ENCODE measurements at regions not wholly inside any gene's neighbourhood (a gene's known extent, or its start where the extent isn't known, plus 50 kb on each side); places are given as distances from the start of the nearest gene placed in this dataset.

DNA sequence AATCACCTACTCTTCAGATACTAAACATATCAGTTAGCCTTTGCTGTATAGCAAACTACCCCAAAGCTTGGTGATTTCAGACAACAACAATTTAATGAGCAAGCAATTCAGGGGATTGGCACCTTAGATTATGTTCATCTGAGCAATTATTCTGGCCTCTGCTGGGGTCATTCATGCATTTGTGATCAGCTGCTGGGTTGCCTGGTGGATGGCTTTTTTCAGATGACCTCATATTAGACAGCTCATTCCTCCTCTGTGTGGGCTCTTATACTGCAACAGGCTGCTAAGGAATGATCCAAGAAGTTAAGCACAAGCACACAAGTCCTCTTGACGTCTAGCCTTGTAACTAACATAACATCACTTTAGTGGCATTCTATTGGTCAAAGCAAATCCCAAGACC, 153.0 kb upstream of the PPP1R2C start:
- DNase-seq (ENCODE audit: extremely low spot score, unreplicated experiment), result no peak
- TF ChIP-seq, protein P1, sequence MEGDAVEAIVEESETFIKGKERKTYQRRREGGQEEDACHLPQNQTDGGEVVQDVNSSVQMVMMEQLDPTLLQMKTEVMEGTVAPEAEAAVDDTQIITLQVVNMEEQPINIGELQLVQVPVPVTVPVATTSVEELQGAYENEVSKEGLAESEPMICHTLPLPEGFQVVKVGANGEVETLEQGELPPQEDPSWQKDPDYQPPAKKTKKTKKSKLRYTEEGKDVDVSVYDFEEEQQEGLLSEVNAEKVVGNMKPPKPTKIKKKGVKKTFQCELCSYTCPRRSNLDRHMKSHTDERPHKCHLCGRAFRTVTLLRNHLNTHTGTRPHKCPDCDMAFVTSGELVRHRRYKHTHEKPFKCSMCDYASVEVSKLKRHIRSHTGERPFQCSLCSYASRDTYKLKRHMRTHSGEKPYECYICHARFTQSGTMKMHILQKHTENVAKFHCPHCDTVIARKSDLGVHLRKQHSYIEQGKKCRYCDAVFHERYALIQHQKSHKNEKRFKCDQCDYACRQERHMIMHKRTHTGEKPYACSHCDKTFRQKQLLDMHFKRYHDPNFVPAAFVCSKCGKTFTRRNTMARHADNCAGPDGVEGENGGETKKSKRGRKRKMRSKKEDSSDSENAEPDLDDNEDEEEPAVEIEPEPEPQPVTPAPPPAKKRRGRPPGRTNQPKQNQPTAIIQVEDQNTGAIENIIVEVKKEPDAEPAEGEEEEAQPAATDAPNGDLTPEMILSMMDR (IDR thresholded peaks at IDR 0.05), result no peak
- Mint-ChIP-seq H3K27ac (ENCODE audit: unreplicated experiment) (no peak overlapping the region), H3K27me3 (ENCODE audit: unreplicated experiment) (no peaks in the 10 kb centered on the region), H3K4me3 (ENCODE audit: unreplicated experiment) (no peak overlapping the region), H3K36me3 (ENCODE audit: unreplicated experiment) (no peaks in the 10 kb centered on the region), H3K4me1 (ENCODE audit: unreplicated experiment) (no peaks in the 10 kb centered on the region), H3K9me3 (ENCODE audit: unreplicated experiment) (peaks cover 9% of the 10 kb centered on the region)

DNA sequence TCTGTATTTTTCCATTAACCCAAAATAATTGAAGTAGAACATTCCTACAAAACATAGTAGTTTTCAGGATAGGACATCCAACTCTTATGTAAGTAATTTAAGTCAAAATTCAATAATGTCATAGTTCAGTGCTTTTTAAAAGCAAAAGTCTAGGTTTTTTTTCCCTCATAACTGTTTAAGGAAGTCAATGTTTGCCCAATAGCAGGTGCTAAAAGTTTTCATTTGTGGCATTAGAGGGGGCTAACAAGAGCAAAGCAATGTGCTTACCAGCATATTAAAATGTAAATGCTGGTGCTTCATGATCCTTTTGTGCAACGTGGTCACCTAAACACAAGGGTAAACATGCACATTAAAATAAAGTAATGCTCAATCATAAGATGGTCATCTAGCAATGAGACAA, 155.2 kb upstream of the PPP1R2C start:
- H3K27me3 Mint-ChIP-seq (ENCODE audit: unreplicated experiment), result no peaks in the 10 kb centered on the region
- H3K36me3 Mint-ChIP-seq (ENCODE audit: unreplicated experiment), result no peaks in the 10 kb centered on the region
- TF ChIP-seq, protein P1 (IDR thresholded peaks at IDR 0.05), result no peak
- no peaks in the 10 kb centered on the region for H3K4me1 Mint-ChIP-seq (ENCODE audit: unreplicated experiment)
- peaks cover 9% of the 10 kb centered on the region for H3K9me3 Mint-ChIP-seq (ENCODE audit: unreplicated experiment)
- no peak overlapping the region for H3K27ac Mint-ChIP-seq (ENCODE audit: unreplicated experiment)
- no peak overlapping the region for H3K4me3 Mint-ChIP-seq (ENCODE audit: unreplicated experiment)
- no peak for DNase-seq (ENCODE audit: extremely low spot score, unreplicated experiment)

DNA sequence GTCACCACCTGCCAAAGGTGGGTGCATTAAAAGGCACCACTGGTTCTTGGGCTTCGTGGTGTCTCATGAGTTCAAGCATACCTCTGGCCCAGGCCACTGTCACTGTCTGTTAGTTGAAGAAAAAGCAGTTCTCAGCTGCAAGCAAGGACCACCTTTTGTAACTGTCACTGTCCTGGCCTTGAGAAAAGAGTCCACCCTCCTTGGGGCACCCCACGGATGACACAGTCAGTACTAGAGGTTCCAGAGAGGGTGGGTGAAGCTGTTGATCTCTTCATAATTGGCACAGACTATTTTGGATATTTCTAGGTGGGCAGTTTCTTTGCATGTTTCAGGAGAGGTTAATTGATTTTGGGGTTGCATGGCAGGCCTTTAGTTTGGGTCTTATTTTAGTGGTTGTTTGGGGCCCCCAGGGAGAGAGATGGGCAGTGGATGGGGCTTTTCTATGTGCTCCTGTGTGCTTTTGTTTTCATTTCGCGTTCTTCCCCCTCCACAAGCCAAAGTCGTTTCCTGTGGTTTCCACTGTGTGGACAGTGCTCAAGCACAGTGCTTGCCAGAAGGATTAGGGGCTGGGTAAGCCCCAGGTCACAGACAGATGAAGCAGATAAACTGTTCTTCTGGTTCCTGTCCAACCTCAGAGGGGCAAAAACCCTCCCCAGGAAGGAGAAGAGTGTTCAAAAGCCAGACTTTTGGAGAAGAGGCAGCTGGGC, 156.2 kb upstream of the PPP1R2C start:
- no peak overlapping the region for H3K27ac Mint-ChIP-seq (ENCODE audit: unreplicated experiment)
- DNase-seq (ENCODE audit: extremely low spot score, unreplicated experiment), result no peak
- no peaks in the 10 kb centered on the region for H3K36me3 Mint-ChIP-seq (ENCODE audit: unreplicated experiment)
- peaks cover 9% of the 10 kb centered on the region for H3K9me3 Mint-ChIP-seq (ENCODE audit: unreplicated experiment)
- no peak overlapping the region for H3K4me3 Mint-ChIP-seq (ENCODE audit: unreplicated experiment)
- no peaks in the 10 kb centered on the region for H3K4me1 Mint-ChIP-seq (ENCODE audit: unreplicated experiment)
- H3K27me3 Mint-ChIP-seq (ENCODE audit: unreplicated experiment), result no peaks in the 10 kb centered on the region
- TF ChIP-seq, protein P1 (IDR thresholded peaks at IDR 0.05), result no peak

DNA sequence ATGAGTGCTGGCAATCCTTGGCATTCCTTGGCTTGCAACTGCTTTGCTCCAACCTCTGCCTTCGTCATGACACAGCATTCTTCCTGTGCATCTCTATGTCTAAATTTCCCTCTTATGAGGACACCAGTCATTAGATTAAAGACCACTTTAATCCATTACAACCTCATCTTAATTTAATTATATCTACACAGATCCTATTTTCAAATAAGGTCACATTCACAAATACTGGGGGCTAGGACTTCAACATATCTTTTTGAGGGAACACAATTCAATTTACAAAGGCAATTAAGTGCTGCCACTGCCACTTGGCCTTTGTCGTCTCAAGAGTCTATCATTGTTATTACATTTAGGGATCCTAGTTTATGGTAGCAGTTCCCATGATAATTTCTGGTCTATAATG, 163.7 kb upstream of the PPP1R2C start:
- Mint-ChIP-seq H3K4me1 (ENCODE audit: unreplicated experiment) (no peaks in the 10 kb centered on the region), H3K27me3 (ENCODE audit: unreplicated experiment) (no peaks in the 10 kb centered on the region)
- TF ChIP-seq, protein P1 (IDR thresholded peaks at IDR 0.05), result no peak

DNA sequence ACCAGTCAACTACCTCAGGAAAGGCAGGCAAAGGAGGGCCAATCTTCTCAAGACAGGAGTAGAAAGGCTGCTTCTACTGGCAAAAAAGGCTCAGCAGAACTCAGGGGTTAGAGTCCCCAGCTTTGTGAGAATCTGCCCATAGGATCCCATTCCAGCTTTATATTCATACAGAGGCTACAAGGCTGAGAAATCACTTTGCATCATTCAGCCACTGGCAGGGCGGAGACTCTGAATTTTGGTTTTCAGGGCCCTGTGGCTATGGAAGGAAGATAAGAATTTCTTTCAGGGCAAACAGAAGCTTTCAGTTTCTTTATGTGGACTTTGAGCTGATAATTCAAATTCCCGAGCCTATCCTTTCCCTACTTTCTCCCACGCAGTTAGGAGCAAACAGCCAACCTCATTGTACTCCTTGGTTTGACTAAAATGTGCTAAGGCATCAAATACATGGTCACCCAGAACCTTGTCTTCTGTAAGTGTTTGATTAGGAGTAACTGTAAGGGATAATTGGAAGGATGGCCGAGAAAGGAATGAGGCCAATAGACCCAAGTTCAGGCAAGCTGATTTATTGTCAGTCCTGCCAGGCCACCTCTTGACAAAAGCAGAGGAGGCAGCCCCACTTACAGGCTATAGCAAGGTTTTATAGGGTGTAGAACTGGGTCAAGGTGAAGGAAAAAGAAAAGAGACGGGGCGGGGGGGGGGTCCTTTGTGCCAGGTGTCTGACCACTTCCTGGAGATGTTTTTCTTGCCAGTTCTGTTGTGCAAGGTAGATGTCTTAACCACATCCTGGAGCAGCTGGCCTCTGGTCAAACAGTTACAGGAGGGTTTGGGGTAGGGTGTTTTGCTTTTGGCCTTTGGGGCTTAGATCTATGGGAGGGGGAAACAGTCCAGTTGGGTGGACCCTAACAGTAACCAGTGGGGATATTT, 165.3 kb upstream of the PPP1R2C start:
- TF ChIP-seq, protein P1 (IDR thresholded peaks at IDR 0.05), result no peak
- Mint-ChIP-seq H3K9me3 (ENCODE audit: unreplicated experiment) (peaks cover 13% of the 10 kb centered on the region), H3K4me1 (ENCODE audit: unreplicated experiment) (no peaks in the 10 kb centered on the region), H3K36me3 (ENCODE audit: unreplicated experiment) (no peaks in the 10 kb centered on the region), H3K4me3 (ENCODE audit: unreplicated experiment) (no peak overlapping the region), H3K27me3 (ENCODE audit: unreplicated experiment) (no peaks in the 10 kb centered on the region), H3K27ac (ENCODE audit: unreplicated experiment) (no peak overlapping the region)
- no peak for DNase-seq (ENCODE audit: extremely low spot score, unreplicated experiment)

More for the DNA sequence above, 163.7 kb upstream of the PPP1R2C start:
- no peak for DNase-seq (ENCODE audit: extremely low spot score, unreplicated experiment)
- Mint-ChIP-seq H3K27ac (ENCODE audit: unreplicated experiment) (no peak overlapping the region), H3K4me3 (ENCODE audit: unreplicated experiment) (no peak overlapping the region), H3K9me3 (ENCODE audit: unreplicated experiment) (peaks cover 12% of the 10 kb centered on the region), H3K36me3 (ENCODE audit: unreplicated experiment) (no peaks in the 10 kb centered on the region)
